ENCODE measurements at regions not wholly inside any gene's neighbourhood (a gene's known extent, or its start where the extent isn't known, plus 50 kb on each side); places are given as distances from the start of the nearest gene placed in this dataset.

DNA sequence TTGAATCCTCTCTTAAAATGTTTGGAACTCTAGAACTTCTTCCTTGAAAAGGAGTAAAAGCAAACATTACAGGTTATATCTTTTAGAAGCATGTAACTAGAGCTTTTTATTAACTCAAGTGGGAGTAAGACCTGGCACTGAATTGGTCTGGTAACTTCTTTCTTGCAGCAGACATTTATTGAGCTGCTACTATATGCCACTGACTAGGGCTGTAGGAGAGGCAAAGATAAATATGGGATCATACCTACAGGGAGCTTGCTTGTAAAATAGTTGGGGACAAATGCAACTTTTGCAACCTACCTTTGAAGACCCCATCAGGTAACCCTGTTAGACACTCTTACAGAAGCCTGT lies 231.9 kb upstream of the TUT7 start:
- peak overlapping the region; percentile 51; the same call in 1 of the 2 replicates for H3K4ac ChIP-seq (ENCODE audit: low read depth, low read length)
- H3K56ac ChIP-seq (ENCODE audit: extremely low read depth, insufficient read depth, low read length), result peak overlapping the region; percentile 81; the same call in 1 of the 2 replicates
- no peaks in the 10 kb centered on the region; the same call in 1 of the 2 replicates for H3K4me1 ChIP-seq (ENCODE audit: control insufficient read depth, insufficient read depth, low read length)
- H3K4me2 ChIP-seq (ENCODE audit: low read depth, low read length), result peak overlapping the region; percentile 100
- H3K27ac ChIP-seq (ENCODE audit: insufficient read depth, low read length), result peak overlapping the region; percentile 94; the same call in 1 of the 2 replicates
- H2AK5ac ChIP-seq (ENCODE audit: low read depth, low read length), result no peak overlapping the region
- H3K79me1 ChIP-seq (ENCODE audit: low read depth in 1 of 2, low read length in 2 of 2), result no peaks in the 10 kb centered on the region
- H4K8ac ChIP-seq (ENCODE audit: low read depth in 2 of 2, low read length in 2 of 2), result peak overlapping the region in 1 of 2 experiments; percentile 78; a peak in 2 of 4 replicates
- peak overlapping the region; percentile 60; the same call in 1 of the 2 replicates for H3K23ac ChIP-seq (ENCODE audit: low read depth, low read length)
- TF ChIP-seq RAD21 (IDR thresholded peaks at IDR 0.05; ENCODE audit: low read length) (no peak), CHD1 (IDR thresholded peaks at IDR 0.05; ENCODE audit: low read depth, low read length) (no peak), CTCF (conservative IDR thresholded peaks at IDR 0.05; ENCODE audit: low read depth, low read length) (no peak), FOS (IDR thresholded peaks at IDR 0.05; ENCODE audit: low read depth, low read length) (no peak), MAZ (IDR thresholded peaks at IDR 0.05; ENCODE audit: borderline replicate concordance, low read depth, low read length) (no peak), SMC3 (IDR thresholded peaks at IDR 0.05; ENCODE audit: low read depth, low read length) (no peak), MXI1 (IDR thresholded peaks at IDR 0.05; ENCODE audit: borderline replicate concordance, low read depth, low read length) (no peak), RCOR1 (IDR thresholded peaks at IDR 0.05; ENCODE audit: insufficient replicate concordance, low read length) (no peak), MAFK (IDR thresholded peaks at IDR 0.05; ENCODE audit: low read depth, low read length) (no peak), BHLHE40 (IDR thresholded peaks at IDR 0.05; ENCODE audit: low read depth, low read length) (no peak)
- TF ChIP-seq, protein P1, sequence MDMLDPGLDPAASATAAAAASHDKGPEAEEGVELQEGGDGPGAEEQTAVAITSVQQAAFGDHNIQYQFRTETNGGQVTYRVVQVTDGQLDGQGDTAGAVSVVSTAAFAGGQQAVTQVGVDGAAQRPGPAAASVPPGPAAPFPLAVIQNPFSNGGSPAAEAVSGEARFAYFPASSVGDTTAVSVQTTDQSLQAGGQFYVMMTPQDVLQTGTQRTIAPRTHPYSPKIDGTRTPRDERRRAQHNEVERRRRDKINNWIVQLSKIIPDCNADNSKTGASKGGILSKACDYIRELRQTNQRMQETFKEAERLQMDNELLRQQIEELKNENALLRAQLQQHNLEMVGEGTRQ (IDR thresholded peaks at IDR 0.05; ENCODE audit: low read depth, low read length), result no peak
- in situ Hi-C loops (cut with MboI; ENCODE audit: low sequenced_read_pairs) (no loop called here), dilution Hi-C loops (cut with HindIII; ENCODE audit: low sequenced_read_pairs, unreplicated experiment) (no loop called here), intact Hi-C loops (cut with micrococcal nuclease) (no loop called here)
- H2BK15ac ChIP-seq (ENCODE audit: low read depth, low read length), result peak overlapping the region; percentile 68; the same call in 1 of the 3 replicates
- peak overlapping the region; percentile 89 for H3K9ac ChIP-seq (ENCODE audit: low read depth, low read length)
- no peak overlapping the region for H2AK9ac ChIP-seq (replicated peaks; ENCODE audit: low read depth, low read length, poor library complexity)
- H3K36me3 ChIP-seq (ENCODE audit: control insufficient read depth, insufficient read depth, low read length), result no peaks in the 10 kb centered on the region
- ATAC-seq (ENCODE audit: low read depth) (peak; percentile 56), DNase-seq (no peak)
- peak overlapping the region; percentile 45; the same call in 1 of the 2 replicates for H4K91ac ChIP-seq (ENCODE audit: insufficient read depth, low read depth, low read length)
- no peaks in the 10 kb centered on the region for H3K27me3 ChIP-seq (ENCODE audit: control insufficient read depth, insufficient read depth, low read length)
- no peak overlapping the region for H2AFZ ChIP-seq (replicated peaks; ENCODE audit: low read length, poor library complexity)
- no peaks in the 10 kb centered on the region for H3K9me1 ChIP-seq (ENCODE audit: insufficient read depth, low read length)
- CTCF ChIA-PET, result no interaction called here
- BruUV-seq (replicated peaks), result no TSS peak
- peak overlapping the region; percentile 99 for H4K5ac ChIP-seq (ENCODE audit: low read depth, low read length)
- H3K4me3 ChIP-seq (ENCODE audit: insufficient read depth, low read depth, low read length), result peak overlapping the region; percentile 43; the same call in 1 of the 2 replicates
- H3K9me3 ChIP-seq (ENCODE audit: control insufficient read depth, insufficient read depth, low read length), result no peaks in the 10 kb centered on the region
- H2BK5ac ChIP-seq (ENCODE audit: low read depth, low read length, poor library complexity, severe bottlenecking), result peak overlapping the region; percentile 81
- H2BK20ac ChIP-seq (ENCODE audit: low read depth, low read length), result peak overlapping the region; percentile 64; the same call in 1 of the 2 replicates
- H3K14ac ChIP-seq (replicated peaks; ENCODE audit: low read depth, low read length), result peak overlapping the region; percentile 72; the same call in 1 of the 2 replicates
- POLR2A ChIA-PET (ENCODE audit: unreplicated experiment), result interaction anchor here (1.5 kb wide), 1 partner anchor 12 kb away, joined by 3 read pairs; no protein-coding TSS in a partner anchor
- peak overlapping the region; percentile 78 for H2BK120ac ChIP-seq (ENCODE audit: low read depth, low read length)
- H3K18ac ChIP-seq (ENCODE audit: low read depth, low read length), result peak overlapping the region; percentile 92
- H4K20me1 ChIP-seq (ENCODE audit: insufficient read depth, low read length), result no peaks in the 10 kb centered on the region
